Transverse colon (tissue), 4 donors: ENCODE measurements at regions not wholly inside any gene's neighbourhood (a gene's known extent, or its start where the extent isn't known, plus 50 kb on each side); places are given as distances from the start of the nearest gene placed in this dataset.

Experiments used
- DNase-seq: peaks from one replicate; pipeline ENCODE4 v3.0.0-alpha.2; 2019
- H3K27ac ChIP-seq, 4 donors: fragments of 200-600 bp; sonication (generic); 2 replicates each; pipeline ENCODE4 v1.5.1; 2016 to 2018; ENCODE audit warnings: inconsistent platforms in 4 of 4
- H3K27me3 ChIP-seq: fragments of 200-600 bp; sonication (generic); 2 replicates; pipeline ENCODE4 v1.5.1; 2017; ENCODE audit warnings: inconsistent platforms
- H3K36me3 ChIP-seq, 4 donors: fragments of 200-600 bp; sonication (generic); 2 replicates each; pipeline ENCODE4 v1.5.1; 2017 to 2019; ENCODE audit warnings: inconsistent platforms in 4 of 4
- H3K4me1 ChIP-seq, 4 donors: fragments of 200-600 bp; sonication (generic); 2 replicates each; pipeline ENCODE4 v1.5.1; 2017 to 2020; ENCODE audit warnings: inconsistent platforms in 4 of 4
- H3K4me3 ChIP-seq, 4 donors: fragments of 200-600 bp; sonication (generic); 1 replicate in 1 of 4; 2 replicates in 3 of 4; pipeline versions ENCODE4 v1.5.1 to v1.6.1; 2017 to 2019; ENCODE audit warnings: inconsistent platforms in 4 of 4
- H3K9me3 ChIP-seq, 2 donors: fragments of 200-600 bp; sonication (generic); 2 replicates each; pipeline ENCODE4 v1.5.1; 2017 to 2019; ENCODE audit warnings: inconsistent platforms in 2 of 2
- EP300 ChIP-seq: sonication (generic); formaldehyde crosslinking; IDR thresholded peaks from one replicate; pipeline ENCODE4 v1.6.1; 2017; ENCODE audit warnings: antibody characterized with exemption, low read depth
- POLR2A ChIP-seq: fragments of 450-650 bp; IDR thresholded peaks from one replicate; pipeline ENCODE4 v1.6.1; 2016; ENCODE audit warnings: antibody characterized with exemption, mild to moderate bottlenecking, moderate library complexity
- POLR2AphosphoS5 ChIP-seq, 3 donors: sonication (generic); formaldehyde crosslinking; IDR thresholded peaks; one replicate each; pipeline ENCODE4 v1.6.1; 2016; ENCODE audit warnings: antibody characterized with exemption in 3 of 3
- WGBS, 2 donors: methylation state at CpG; one replicate each; pipeline ENCODE4 v1.1.5; 2018; ENCODE audit warnings: low coverage in 1 of 2; 5-methylcytosine and 5-hydroxymethylcytosine counted together
- in situ Hi-C, 4 donors: fragments of 200-750 bp; cut with MboI; loops; one replicate each; pipeline versions ENCODE4 v1.15.0 to v1.15.1; 2017; ENCODE audit warnings: low sequenced_read_pairs in 3 of 4, low pct_ligation_motif_present in 1 of 4, low pct_unique_long_range_greater_than_20kb in 1 of 4
- intact Hi-C: fragments of 100-400 bp; cut with DNase I; formaldehyde crosslinking; loops from one replicate; pipeline ENCODE4 v1.15.1; 2023; ENCODE audit warnings: low total_unique reads
- TF ChIP-seq, protein P1 (sequence below), 5 experiments: fragments of 200-600 bp in 3 of 5; fragments of 450-650 bp in 2 of 5; sonication (generic) in 3 of 5; IDR thresholded peaks; 1 replicate in 2 of 5; 2 replicates in 3 of 5; pipeline ENCODE4 v1.5.1; 2016 to 2017; ENCODE audit warnings: antibody characterized with exemption in 5 of 5, inconsistent platforms in 3 of 5, mild to moderate bottlenecking in 2 of 5, moderate library complexity in 1 of 5

DNA sequence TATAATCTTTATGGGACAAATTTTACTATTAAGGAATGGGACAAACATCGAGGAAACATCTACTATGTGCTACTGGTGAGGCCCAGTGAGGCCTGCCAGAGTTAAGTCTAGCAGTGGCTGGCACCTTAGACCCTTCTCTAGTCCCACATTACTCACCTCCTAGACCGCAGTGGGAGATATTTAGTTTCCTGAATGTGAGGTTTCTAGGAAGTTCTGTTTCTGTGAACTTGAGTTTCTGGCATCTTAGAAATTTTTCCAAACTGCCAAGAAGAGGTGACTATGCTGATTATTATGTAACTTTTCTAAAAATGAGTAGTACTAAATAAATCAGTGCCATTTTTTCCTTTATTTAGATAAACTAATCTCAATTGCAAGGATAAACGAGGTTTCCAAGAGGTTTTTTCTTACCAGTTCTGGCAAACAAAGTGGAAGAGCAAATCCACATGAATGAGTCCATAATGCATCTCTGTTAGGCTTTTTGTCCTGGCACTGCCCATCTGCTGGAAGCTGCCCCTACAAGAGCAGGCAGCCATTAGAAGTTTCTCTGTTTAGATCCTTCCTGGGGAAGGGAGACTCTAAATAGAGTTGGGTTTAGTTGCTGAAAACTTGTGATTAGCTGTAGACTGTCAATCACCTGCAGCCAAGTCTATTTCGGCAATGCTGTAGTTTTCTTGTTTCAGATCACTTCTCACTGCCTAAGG is 348.7 kb downstream of the MAN2A1 start:
- no peaks in the 10 kb centered on the region for H3K36me3 ChIP-seq
- TF ChIP-seq, protein P1, sequence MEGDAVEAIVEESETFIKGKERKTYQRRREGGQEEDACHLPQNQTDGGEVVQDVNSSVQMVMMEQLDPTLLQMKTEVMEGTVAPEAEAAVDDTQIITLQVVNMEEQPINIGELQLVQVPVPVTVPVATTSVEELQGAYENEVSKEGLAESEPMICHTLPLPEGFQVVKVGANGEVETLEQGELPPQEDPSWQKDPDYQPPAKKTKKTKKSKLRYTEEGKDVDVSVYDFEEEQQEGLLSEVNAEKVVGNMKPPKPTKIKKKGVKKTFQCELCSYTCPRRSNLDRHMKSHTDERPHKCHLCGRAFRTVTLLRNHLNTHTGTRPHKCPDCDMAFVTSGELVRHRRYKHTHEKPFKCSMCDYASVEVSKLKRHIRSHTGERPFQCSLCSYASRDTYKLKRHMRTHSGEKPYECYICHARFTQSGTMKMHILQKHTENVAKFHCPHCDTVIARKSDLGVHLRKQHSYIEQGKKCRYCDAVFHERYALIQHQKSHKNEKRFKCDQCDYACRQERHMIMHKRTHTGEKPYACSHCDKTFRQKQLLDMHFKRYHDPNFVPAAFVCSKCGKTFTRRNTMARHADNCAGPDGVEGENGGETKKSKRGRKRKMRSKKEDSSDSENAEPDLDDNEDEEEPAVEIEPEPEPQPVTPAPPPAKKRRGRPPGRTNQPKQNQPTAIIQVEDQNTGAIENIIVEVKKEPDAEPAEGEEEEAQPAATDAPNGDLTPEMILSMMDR (IDR thresholded peaks at IDR 0.05) = no peak
- TF ChIP-seq EP300 (no peak), POLR2A (no peak), POLR2AphosphoS5 (IDR thresholded peaks at IDR 0.05) (no peak)
- H3K27me3 ChIP-seq = no peaks in the 10 kb centered on the region
- DNase-seq = no peak
- WGBS, 2 donors = 50 to 65% methylated on average over 3 to 4 of the region's 4 CpGs
- intact Hi-C loops = no loop called here
- no peak overlapping the region for H3K27ac ChIP-seq
- H3K4me1 ChIP-seq = no peaks in the 10 kb centered on the region
- H3K9me3 ChIP-seq = no peaks in the 10 kb centered on the region
- no peak overlapping the region for H3K4me3 ChIP-seq
- in situ Hi-C loops = no loop called here

DNA sequence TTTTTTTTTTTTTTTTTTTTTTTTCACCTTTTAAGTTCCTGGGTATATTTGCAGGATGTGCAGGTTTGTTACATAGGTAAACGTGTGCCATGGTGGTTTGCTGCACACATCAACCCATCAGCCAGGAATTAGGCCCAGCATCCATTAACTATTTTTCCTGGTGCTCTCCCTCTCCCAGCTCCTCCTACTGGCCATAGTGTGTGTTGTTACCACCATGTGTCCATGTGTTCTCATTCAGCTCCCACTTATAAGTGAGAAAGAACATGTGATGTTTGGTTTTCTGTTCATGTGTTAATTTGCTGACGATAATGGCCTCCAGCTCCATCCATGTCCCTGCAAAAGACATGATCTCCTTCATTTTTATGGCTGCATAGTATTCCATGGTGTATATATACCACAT is 350.5 kb downstream of the MAN2A1 start:
- TF ChIP-seq EP300 (no peak), POLR2AphosphoS5 (IDR thresholded peaks at IDR 0.05) (no peak), POLR2A (no peak)
- TF ChIP-seq, protein P1 (IDR thresholded peaks at IDR 0.05) = no peak
- H3K27me3 ChIP-seq = no peaks in the 10 kb centered on the region
- H3K4me3 ChIP-seq = no peak overlapping the region
- no peak overlapping the region for H3K27ac ChIP-seq
- in situ Hi-C loops (no loop called here), intact Hi-C loops (no loop called here)
- WGBS, 2 donors = 67 to 92% methylated on average over 1 to 2 of the region's 2 CpGs
- no peak for DNase-seq
- H3K4me1 ChIP-seq = no peaks in the 10 kb centered on the region
- H3K36me3 ChIP-seq = no peaks in the 10 kb centered on the region
- no peaks in the 10 kb centered on the region for H3K9me3 ChIP-seq

DNA sequence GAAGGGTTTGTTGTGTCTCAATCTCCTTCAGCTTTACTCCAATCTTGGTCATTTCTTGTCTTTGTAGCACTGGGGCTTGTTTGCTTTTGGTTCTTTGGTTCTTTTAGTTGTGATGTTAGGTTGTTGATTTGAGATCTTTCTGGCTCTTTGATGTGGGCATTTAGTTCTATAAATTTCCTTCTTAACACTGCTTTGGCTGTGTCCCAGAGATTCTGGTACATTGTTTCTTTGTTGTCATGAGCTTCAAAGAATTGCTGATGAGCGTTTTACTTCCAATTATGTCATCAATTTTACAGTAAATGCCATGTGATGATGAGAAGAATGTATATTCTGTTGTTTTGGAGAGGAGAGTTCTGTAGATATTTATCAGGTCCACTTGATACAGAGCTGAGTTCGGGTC is 353.3 kb downstream of the MAN2A1 start:
- no peaks in the 10 kb centered on the region for H3K27me3 ChIP-seq
- no peaks in the 10 kb centered on the region for H3K4me1 ChIP-seq
- no peaks in the 10 kb centered on the region for H3K36me3 ChIP-seq
- WGBS, 2 donors = 69 to 71% methylated on average over 2 of the region's 2 CpGs
- no peak overlapping the region for H3K4me3 ChIP-seq
- H3K9me3 ChIP-seq = no peaks in the 10 kb centered on the region
- intact Hi-C loops = no loop called here
- TF ChIP-seq, protein P1 (IDR thresholded peaks at IDR 0.05) = no peak
- no peak for TF ChIP-seq EP300
- no peak for TF ChIP-seq POLR2AphosphoS5 (IDR thresholded peaks at IDR 0.05)
- no peak for TF ChIP-seq POLR2A
- DNase-seq = no peak
- H3K27ac ChIP-seq = no peak overlapping the region
- in situ Hi-C loops = no loop called here

DNA sequence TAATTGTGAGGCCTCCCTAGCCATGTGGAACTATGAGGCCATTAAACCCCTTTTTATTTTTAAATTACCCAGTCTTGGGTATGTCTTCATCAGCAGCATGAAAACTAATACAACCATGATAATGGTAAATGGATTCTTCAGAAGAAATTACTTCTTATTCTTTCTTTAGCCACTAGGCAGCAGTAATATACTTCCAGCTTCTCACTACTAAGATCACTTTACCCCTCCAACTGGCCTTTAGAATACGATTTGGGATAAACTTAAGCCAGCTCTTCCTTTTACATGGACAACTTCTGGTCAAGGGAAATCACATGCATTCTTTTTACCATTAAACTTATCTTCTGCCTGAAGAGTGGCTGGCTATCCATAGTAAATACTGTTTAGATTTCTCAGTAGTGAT is 355.4 kb downstream of the MAN2A1 start:
- Histone ChIP-seq H3K27me3 (no peaks in the 10 kb centered on the region), H3K9me3 (no peaks in the 10 kb centered on the region), H3K4me1 (no peaks in the 10 kb centered on the region), H3K27ac (no peak overlapping the region), H3K36me3 (no peaks in the 10 kb centered on the region), H3K4me3 (no peak overlapping the region)
- TF ChIP-seq EP300 = no peak
- no peak for TF ChIP-seq POLR2A
- TF ChIP-seq POLR2AphosphoS5 (IDR thresholded peaks at IDR 0.05) = no peak
- TF ChIP-seq, protein P1 (IDR thresholded peaks at IDR 0.05) = no peak
- intact Hi-C loops = no loop called here
- in situ Hi-C loops = no loop called here
- 30 to 44% methylated on average over 1 of the region's 1 CpG for WGBS, 2 donors
- no peak for DNase-seq
